ENCODE measurements at regions not wholly inside any gene's neighbourhood (a gene's known extent, or its start where the extent isn't known, plus 50 kb on each side); places are given as distances from the start of the nearest gene placed in this dataset.

GRCh38 chr6:79797912-79798311, 149.4 kb downstream of the ELOVL4 start (continued):
- TF ChIP-seq REST (IDR thresholded peaks at IDR 0.05) (no peak), NR2F2 (IDR thresholded peaks at IDR 0.05) (no peak)

- H3K4me1 ChIP-seq (ENCODE audit: control insufficient read depth in 4 of 4, insufficient read depth in 4 of 4, low read length in 3 of 4), result no peaks in the 10 kb centered on the region
- no peak overlapping the region for H3K27ac ChIP-seq (ENCODE audit: low read depth in 1 of 2, low read length in 2 of 2)
- WGBS, result 95% methylated on average over 3 of the region's 3 CpGs
- no peaks in the 10 kb centered on the region for H3K27me3 ChIP-seq (ENCODE audit: control insufficient read depth in 4 of 4, insufficient read depth in 4 of 4, low read length in 3 of 4)
- no peak overlapping the region for H3K4me3 ChIP-seq (ENCODE audit: low read depth in 1 of 3, low read length in 3 of 3)
- H3K9ac ChIP-seq (ENCODE audit: low read depth in 1 of 2, low read length in 2 of 2), result no peak overlapping the region
- TF ChIP-seq MAX (IDR thresholded peaks at IDR 0.05) (no peak), NR2F2 (IDR thresholded peaks at IDR 0.05) (no peak), JUND (IDR thresholded peaks at IDR 0.05) (no peak), YY1 (IDR thresholded peaks at IDR 0.05) (no peak), RXRA (IDR thresholded peaks at IDR 0.05) (no peak), TAF1 (conservative IDR thresholded peaks at IDR 0.05) (no peak), CTCF (IDR thresholded peaks at IDR 0.05; ENCODE audit: low read depth, low read length, missing input control) (no peak), EGR1 (IDR thresholded peaks at IDR 0.05; ENCODE audit: low read depth in 2 of 2) (no peak), ATF3 (IDR thresholded peaks at IDR 0.05) (no peak), FOXA1 (IDR thresholded peaks at IDR 0.05) (no peak), SP1 (IDR thresholded peaks at IDR 0.05) (no peak), FOXA2 (IDR thresholded peaks at IDR 0.05) (no peak), HNF4G (IDR thresholded peaks at IDR 0.05) (no peak), HNF4A (conservative IDR thresholded peaks at IDR 0.05) (no peak), RAD21 (IDR thresholded peaks at IDR 0.05) (no peak), ZBTB33 (IDR thresholded peaks at IDR 0.05) (no peak)
- no peaks in the 10 kb centered on the region for H3K36me3 ChIP-seq (ENCODE audit: control insufficient read depth in 4 of 4, insufficient read depth in 3 of 4, low read depth in 1 of 4, low read length in 3 of 4)
- H3K9me3 ChIP-seq (ENCODE audit: control insufficient read depth in 4 of 4, low read length in 3 of 4), result no peaks in the 10 kb centered on the region
- DNase-seq (ENCODE audit: low spot score), result no peak
These were observed 150.1 kb downstream of the ELOVL4 start for GRCh38 chr6:79797163-79797764.
